ENCODE measurements at regions not wholly inside any gene's neighbourhood (a gene's known extent, or its start where the extent isn't known, plus 50 kb on each side); places are given as distances from the start of the nearest gene placed in this dataset.

- TF ChIP-seq, protein P1, sequence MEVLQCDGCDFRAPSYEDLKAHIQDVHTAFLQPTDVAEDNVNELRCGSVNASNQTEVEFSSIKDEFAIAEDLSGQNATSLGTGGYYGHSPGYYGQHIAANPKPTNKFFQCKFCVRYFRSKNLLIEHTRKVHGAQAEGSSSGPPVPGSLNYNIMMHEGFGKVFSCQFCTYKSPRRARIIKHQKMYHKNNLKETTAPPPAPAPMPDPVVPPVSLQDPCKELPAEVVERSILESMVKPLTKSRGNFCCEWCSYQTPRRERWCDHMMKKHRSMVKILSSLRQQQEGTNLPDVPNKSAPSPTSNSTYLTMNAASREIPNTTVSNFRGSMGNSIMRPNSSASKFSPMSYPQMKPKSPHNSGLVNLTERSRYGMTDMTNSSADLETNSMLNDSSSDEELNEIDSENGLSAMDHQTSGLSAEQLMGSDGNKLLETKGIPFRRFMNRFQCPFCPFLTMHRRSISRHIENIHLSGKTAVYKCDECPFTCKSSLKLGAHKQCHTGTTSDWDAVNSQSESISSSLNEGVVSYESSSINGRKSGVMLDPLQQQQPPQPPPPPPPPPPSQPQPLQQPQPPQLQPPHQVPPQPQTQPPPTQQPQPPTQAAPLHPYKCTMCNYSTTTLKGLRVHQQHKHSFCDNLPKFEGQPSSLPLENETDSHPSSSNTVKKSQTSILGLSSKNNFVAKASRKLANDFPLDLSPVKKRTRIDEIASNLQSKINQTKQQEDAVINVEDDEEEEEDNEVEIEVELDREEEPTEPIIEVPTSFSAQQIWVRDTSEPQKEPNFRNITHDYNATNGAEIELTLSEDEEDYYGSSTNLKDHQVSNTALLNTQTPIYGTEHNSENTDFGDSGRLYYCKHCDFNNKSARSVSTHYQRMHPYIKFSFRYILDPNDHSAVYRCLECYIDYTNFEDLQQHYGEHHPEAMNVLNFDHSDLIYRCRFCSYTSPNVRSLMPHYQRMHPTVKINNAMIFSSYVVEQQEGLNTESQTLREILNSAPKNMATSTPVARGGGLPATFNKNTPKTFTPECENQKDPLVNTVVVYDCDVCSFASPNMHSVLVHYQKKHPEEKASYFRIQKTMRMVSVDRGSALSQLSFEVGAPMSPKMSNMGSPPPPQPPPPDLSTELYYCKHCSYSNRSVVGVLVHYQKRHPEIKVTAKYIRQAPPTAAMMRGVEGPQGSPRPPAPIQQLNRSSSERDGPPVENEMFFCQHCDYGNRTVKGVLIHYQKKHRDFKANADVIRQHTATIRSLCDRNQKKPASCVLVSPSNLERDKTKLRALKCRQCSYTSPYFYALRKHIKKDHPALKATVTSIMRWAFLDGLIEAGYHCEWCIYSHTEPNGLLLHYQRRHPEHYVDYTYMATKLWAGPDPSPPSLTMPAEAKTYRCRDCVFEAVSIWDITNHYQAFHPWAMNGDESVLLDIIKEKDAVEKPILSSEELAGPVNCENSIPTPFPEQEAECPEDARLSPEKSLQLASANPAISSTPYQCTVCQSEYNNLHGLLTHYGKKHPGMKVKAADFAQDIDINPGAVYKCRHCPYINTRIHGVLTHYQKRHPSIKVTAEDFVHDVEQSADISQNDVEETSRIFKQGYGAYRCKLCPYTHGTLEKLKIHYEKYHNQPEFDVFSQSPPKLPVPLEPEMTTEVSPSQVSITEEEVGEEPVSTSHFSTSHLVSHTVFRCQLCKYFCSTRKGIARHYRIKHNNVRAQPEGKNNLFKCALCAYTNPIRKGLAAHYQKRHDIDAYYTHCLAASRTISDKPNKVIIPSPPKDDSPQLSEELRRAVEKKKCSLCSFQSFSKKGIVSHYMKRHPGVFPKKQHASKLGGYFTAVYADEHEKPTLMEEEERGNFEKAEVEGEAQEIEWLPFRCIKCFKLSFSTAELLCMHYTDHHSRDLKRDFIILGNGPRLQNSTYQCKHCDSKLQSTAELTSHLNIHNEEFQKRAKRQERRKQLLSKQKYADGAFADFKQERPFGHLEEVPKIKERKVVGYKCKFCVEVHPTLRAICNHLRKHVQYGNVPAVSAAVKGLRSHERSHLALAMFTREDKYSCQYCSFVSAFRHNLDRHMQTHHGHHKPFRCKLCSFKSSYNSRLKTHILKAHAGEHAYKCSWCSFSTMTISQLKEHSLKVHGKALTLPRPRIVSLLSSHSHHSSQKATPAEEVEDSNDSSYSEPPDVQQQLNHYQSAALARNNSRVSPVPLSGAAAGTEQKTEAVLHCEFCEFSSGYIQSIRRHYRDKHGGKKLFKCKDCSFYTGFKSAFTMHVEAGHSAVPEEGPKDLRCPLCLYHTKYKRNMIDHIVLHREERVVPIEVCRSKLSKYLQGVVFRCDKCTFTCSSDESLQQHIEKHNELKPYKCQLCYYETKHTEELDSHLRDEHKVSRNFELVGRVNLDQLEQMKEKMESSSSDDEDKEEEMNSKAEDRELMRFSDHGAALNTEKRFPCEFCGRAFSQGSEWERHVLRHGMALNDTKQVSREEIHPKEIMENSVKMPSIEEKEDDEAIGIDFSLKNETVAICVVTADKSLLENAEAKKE (CRISPR knock-in tag; IDR thresholded peaks at IDR 0.05): no peak
- no peak for TF ChIP-seq ETS1 (IDR thresholded peaks at IDR 0.05)
Measured at GRCh38 chr4:25588206-25588605, 67.4 kb upstream of the SLC34A2 start (continued).

DNA sequence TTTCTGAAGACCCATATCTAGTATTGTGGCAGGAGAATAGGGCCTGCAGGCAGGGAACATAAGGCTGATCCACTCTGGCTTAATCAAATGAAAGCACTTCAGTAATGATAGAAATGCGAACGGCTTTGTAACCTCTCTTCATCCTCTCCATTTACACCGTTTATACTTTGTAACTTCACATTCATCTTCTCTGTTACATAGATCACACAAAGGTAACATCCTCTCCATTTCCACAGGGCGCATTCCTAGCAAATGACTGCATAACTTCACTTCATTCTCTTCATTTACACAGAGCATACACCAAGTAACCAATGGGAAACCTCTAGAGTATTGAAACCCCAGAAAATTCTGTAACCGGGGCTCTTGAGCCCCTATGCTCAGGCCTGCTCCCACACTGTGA is 65.5 kb upstream of the SLC34A2 start:
- no peaks in the 10 kb centered on the region for H3K27me3 ChIP-seq (ENCODE audit: insufficient read depth)
- no peak; the same call in 2 of the 3 replicates for ATAC-seq
- H3K4me2 ChIP-seq: no peak overlapping the region; the same call in 1 of the 2 replicates
- Mint-ChIP-seq H3K4me3 (no peak overlapping the region), H3K27ac (no peak overlapping the region), H3K27me3 (ENCODE audit: insufficient read depth, low read depth, poor library complexity) (peaks cover 3% of the 10 kb centered on the region), H3K4me1 (peaks cover 27% of the 10 kb centered on the region), H3K9me3 (peaks cover 6% of the 10 kb centered on the region; the same call in 2 of the 3 replicates), H3K36me3 (ENCODE audit: low read depth) (peaks cover 3% of the 10 kb centered on the region; the same call in 1 of the 3 replicates)
- H3K9me2 ChIP-seq (ENCODE audit: insufficient read depth): no peaks in the 10 kb centered on the region
- peaks cover 15% of the 10 kb centered on the region; the same call in 1 of the 2 replicates for H3K4me1 ChIP-seq (ENCODE audit: insufficient read depth)
- peak overlapping the region; percentile 76; the same call in 1 of the 2 replicates for H3K27ac ChIP-seq (ENCODE audit: low read depth)
- H4K20me1 ChIP-seq (replicated peaks; ENCODE audit: insufficient read depth): no peaks in the 10 kb centered on the region
- no peak for DNase-seq (ENCODE audit: low spot score)
- H3F3A ChIP-seq (replicated peaks; ENCODE audit: low read depth): no peaks in the 10 kb centered on the region; the same call in 1 of the 2 replicates
- H2AFZ ChIP-seq: peak overlapping the region; percentile 4
- H3K4me3 ChIP-seq: no peak overlapping the region
- H3K36me3 ChIP-seq (ENCODE audit: insufficient read depth): no peaks in the 10 kb centered on the region
- H3K79me2 ChIP-seq (replicated peaks; ENCODE audit: insufficient read depth): no peaks in the 10 kb centered on the region
- TF ChIP-seq, protein P2, sequence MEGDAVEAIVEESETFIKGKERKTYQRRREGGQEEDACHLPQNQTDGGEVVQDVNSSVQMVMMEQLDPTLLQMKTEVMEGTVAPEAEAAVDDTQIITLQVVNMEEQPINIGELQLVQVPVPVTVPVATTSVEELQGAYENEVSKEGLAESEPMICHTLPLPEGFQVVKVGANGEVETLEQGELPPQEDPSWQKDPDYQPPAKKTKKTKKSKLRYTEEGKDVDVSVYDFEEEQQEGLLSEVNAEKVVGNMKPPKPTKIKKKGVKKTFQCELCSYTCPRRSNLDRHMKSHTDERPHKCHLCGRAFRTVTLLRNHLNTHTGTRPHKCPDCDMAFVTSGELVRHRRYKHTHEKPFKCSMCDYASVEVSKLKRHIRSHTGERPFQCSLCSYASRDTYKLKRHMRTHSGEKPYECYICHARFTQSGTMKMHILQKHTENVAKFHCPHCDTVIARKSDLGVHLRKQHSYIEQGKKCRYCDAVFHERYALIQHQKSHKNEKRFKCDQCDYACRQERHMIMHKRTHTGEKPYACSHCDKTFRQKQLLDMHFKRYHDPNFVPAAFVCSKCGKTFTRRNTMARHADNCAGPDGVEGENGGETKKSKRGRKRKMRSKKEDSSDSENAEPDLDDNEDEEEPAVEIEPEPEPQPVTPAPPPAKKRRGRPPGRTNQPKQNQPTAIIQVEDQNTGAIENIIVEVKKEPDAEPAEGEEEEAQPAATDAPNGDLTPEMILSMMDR (conservative IDR thresholded peaks at IDR 0.05; ENCODE audit: low read depth in 2 of 2): no peak
- no peak for TF ChIP-seq EZH2 (IDR thresholded peaks at IDR 0.05; ENCODE audit: low read depth, unreplicated experiment)
- no peak for TF ChIP-seq ETS1 (IDR thresholded peaks at IDR 0.05)
- no peak for TF ChIP-seq ZNF114 (CRISPR knock-in tag; IDR thresholded peaks at IDR 0.05)
- no peak for TF ChIP-seq NANOG (IDR thresholded peaks at IDR 0.05; ENCODE audit: borderline replicate concordance)
- no peak for TF ChIP-seq STAT1 (IDR thresholded peaks at IDR 0.05; ENCODE audit: unreplicated experiment)
- no peak for TF ChIP-seq EZH2phosphoT487 (IDR thresholded peaks at IDR 0.05; ENCODE audit: unreplicated experiment)
- no peak for TF ChIP-seq JUNB (IDR thresholded peaks at IDR 0.05; ENCODE audit: unreplicated experiment)
